ENCODE measurements at regions not wholly inside any gene's neighbourhood (a gene's known extent, or its start where the extent isn't known, plus 50 kb on each side); places are given as distances from the start of the nearest gene placed in this dataset.

- DNase-seq (ENCODE audit: low spot score): no peak
- CTCF ChIA-PET: no interaction called here
- TF ChIP-seq CTCF (conservative IDR thresholded peaks at IDR 0.05; ENCODE audit: low read depth): no peak
Measured at GRCh38 chr12:41795910-41796309, 348.8 kb downstream of the GXYLT1 start.

DNA sequence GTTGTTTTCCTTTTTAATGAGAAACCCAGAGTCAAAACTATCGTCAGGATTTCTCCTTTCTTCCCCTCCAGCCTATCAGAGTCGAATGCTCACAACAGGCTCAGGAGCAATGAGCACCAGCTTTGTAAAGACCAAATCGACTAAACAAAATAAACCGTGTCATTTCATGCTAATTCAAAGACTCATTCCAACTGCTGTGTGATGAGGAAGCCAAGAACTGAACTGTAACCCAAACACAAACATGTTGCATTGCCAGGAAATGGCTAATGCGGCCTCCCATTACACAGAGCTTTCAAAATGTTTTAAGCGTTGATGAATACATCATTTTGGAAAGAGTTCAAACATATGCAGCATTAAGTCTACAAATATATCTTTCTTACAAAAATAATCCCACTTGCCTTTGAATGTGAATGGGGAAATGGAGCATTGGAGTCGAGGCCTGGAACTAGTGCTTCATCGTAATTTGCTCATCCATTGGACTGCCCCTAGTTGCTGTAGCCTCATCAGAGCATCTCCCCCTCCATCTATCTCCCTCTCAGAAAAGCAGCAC, 349.5 kb downstream of the GXYLT1 start:
- CTCF ChIA-PET: no interaction called here
- POLR2A ChIA-PET (ENCODE audit: low non-redundant PET): no interaction called here
- DNase-seq (ENCODE audit: low spot score): no peak
- H3K27ac ChIP-seq: no peak overlapping the region
- no peak for TF ChIP-seq CTCF (conservative IDR thresholded peaks at IDR 0.05; ENCODE audit: low read depth)

More at GRCh38 chr12:41795910-41796309, 348.8 kb downstream of the GXYLT1 start:
- POLR2A ChIA-PET (ENCODE audit: low non-redundant PET): no interaction called here
- H3K27ac ChIP-seq: no peak overlapping the region

DNA sequence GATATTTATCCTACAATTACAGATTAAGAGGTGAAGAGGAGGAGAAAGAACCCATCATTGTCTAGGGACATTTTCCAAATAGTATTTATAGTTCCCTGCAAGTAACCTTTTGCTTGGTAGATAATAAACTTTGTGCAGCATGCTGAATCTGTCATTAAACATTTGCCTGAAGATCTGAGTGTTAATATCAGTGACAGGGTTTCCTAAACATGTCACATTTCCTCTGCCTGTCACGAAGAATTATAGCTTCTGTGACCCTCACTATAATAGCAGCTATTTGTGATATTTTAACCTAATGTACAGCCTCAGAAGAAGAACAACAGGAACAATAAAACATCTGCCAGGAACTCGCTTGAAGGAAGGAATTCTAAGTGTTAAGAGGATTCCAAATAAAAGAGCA, 350.3 kb downstream of the GXYLT1 start:
- CTCF ChIA-PET: no interaction called here
- TF ChIP-seq CTCF (conservative IDR thresholded peaks at IDR 0.05; ENCODE audit: low read depth): no peak
- DNase-seq (ENCODE audit: low spot score): no peak
- POLR2A ChIA-PET (ENCODE audit: low non-redundant PET): no interaction called here
- H3K27ac ChIP-seq: no peak overlapping the region

DNA sequence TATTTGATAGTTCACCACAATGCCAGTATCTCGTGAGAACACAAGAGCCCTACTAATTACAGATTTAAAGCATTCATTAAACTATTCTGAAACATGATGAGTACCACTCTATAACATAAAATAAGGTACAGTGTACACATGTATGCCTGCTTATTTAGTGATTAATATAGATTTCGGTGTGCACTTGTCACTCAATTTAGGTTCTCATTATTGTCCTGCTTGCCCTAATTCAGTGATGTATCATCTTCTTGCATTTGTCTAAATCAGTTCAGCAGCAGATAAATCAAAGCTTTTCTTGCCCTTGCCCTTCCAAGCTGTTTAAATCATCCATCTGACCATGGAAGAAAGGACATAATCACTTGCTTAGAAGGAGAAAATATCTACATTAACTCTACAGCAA, 359.7 kb downstream of the GXYLT1 start:
- TF ChIP-seq CTCF (conservative IDR thresholded peaks at IDR 0.05; ENCODE audit: low read depth): no peak
- no peak for DNase-seq (ENCODE audit: low spot score)
- H3K27ac ChIP-seq: no peak overlapping the region
- ChIA-PET CTCF (no interaction called here), POLR2A (ENCODE audit: low non-redundant PET) (no interaction called here)

GRCh38 chr12:41778934-41779333, 365.7 kb downstream of the GXYLT1 start:
- no peak for DNase-seq (ENCODE audit: low spot score)
- H3K27ac ChIP-seq: no peak overlapping the region
- ChIA-PET POLR2A (ENCODE audit: low non-redundant PET) (no interaction called here), CTCF (no interaction called here)
- TF ChIP-seq CTCF (conservative IDR thresholded peaks at IDR 0.05; ENCODE audit: low read depth): no peak

GRCh38 chr12:41777064-41777790, 367.4 kb downstream of the GXYLT1 start:
- no peak overlapping the region for H3K27ac ChIP-seq
- ChIA-PET POLR2A (ENCODE audit: low non-redundant PET) (no interaction called here), CTCF (no interaction called here)
- TF ChIP-seq CTCF (conservative IDR thresholded peaks at IDR 0.05; ENCODE audit: low read depth): no peak
- no peak for DNase-seq (ENCODE audit: low spot score)
